Adrenal gland (tissue), 5 donors: ENCODE measurements at regions not wholly inside any gene's neighbourhood (a gene's known extent, or its start where the extent isn't known, plus 50 kb on each side); places are given as distances from the start of the nearest gene placed in this dataset.

Experiments used
- POLR2A ChIP-seq, 2 donors: fragments of 450-650 bp; IDR thresholded peaks; one replicate each; pipeline ENCODE4 v1.6.1; 2017; ENCODE audit warnings: antibody characterized with exemption in 2 of 2, mild to moderate bottlenecking in 2 of 2, moderate library complexity in 1 of 2
- TF ChIP-seq, protein P1 (sequence below), 6 experiments: fragments of 450-650 bp in 4 of 6; fragments of 200-600 bp in 2 of 6; sonication (generic) in 1 of 6; IDR thresholded peaks; 1 replicate in 5 of 6; 2 replicates in 1 of 6; pipeline versions ENCODE4 v1.5.1 to v1.8.0; 2016 to 2021; ENCODE audit warnings: antibody characterized with exemption in 6 of 6, mild to moderate bottlenecking in 2 of 6, moderate library complexity in 1 of 6
- donor health status: DM: no; HTN: no; CAD: no.

DNA sequence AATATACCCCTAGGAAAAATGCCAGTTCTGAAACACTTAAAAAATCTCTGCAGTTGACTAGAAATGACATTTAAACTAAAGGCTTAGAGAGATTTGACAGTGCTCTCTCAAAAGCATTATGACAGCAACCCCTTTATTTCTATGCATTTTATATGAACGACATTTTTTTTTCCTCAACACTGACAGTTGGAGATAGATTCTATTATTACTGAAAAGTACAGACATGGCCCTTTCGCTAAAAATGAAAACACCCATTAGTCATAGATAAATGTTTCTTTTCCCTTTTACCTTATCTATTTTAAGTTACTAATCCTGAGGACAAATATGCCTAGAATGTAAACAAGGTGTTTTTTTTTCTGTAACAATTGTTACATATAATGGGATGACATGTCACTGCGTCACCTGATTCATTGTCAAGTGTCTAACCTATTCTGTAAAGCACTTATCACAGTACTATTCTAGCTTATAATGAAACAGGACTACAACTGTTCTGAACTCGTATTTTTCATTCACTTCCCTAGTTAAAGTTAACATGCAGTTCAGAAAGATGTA is 1169.6 kb upstream of the CRIM1 start:
- TF ChIP-seq, protein P1, sequence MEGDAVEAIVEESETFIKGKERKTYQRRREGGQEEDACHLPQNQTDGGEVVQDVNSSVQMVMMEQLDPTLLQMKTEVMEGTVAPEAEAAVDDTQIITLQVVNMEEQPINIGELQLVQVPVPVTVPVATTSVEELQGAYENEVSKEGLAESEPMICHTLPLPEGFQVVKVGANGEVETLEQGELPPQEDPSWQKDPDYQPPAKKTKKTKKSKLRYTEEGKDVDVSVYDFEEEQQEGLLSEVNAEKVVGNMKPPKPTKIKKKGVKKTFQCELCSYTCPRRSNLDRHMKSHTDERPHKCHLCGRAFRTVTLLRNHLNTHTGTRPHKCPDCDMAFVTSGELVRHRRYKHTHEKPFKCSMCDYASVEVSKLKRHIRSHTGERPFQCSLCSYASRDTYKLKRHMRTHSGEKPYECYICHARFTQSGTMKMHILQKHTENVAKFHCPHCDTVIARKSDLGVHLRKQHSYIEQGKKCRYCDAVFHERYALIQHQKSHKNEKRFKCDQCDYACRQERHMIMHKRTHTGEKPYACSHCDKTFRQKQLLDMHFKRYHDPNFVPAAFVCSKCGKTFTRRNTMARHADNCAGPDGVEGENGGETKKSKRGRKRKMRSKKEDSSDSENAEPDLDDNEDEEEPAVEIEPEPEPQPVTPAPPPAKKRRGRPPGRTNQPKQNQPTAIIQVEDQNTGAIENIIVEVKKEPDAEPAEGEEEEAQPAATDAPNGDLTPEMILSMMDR (IDR thresholded peaks at IDR 0.05): no peak
- TF ChIP-seq POLR2A (IDR thresholded peaks at IDR 0.05): no peak
